Dedifferentiated amniotic fluid mesenchymal stem cell (primary cell): ENCODE measurements at regions not wholly inside any gene's neighbourhood (a gene's known extent, or its start where the extent isn't known, plus 50 kb on each side); places are given as distances from the start of the nearest gene placed in this dataset.

Source experiments
- DNase-seq: peaks from one replicate; pipeline ENCODE4 v3.0.0-alpha.2; 2016; ENCODE audit errors: extremely low spot score

DNA sequence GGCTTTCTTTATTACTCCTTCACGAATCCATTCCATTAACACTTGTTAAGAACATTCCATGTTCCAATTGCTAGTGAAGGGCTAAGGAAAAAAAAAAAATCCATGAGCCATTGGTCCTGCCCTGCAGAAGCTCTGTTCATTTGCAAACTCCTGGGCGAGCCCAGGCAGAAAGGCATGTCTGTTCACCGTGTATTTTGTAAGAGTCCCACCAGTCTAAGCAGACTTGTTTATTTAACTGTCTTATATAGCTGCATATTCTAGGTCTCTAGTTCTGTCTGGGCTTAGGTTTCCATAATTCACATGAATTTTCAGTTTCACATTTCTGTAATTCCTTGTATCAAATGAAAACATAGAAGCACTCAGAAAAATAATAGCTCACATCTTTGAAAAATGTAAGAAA lies 97.4 kb upstream of the POU2AF2 start:
- DNase-seq, result peak; percentile 56

GRCh38 chr11:111137846-111138245 lies 107.7 kb upstream of the POU2AF2 start:
- DNase-seq, result no peak

- no peak for DNase-seq
Measured at GRCh38 chr11:111135778-111136570, 109.6 kb upstream of the POU2AF2 start.

- no peak for DNase-seq
Measured at GRCh38 chr11:111135101-111135500, 110.4 kb upstream of the POU2AF2 start.

DNA sequence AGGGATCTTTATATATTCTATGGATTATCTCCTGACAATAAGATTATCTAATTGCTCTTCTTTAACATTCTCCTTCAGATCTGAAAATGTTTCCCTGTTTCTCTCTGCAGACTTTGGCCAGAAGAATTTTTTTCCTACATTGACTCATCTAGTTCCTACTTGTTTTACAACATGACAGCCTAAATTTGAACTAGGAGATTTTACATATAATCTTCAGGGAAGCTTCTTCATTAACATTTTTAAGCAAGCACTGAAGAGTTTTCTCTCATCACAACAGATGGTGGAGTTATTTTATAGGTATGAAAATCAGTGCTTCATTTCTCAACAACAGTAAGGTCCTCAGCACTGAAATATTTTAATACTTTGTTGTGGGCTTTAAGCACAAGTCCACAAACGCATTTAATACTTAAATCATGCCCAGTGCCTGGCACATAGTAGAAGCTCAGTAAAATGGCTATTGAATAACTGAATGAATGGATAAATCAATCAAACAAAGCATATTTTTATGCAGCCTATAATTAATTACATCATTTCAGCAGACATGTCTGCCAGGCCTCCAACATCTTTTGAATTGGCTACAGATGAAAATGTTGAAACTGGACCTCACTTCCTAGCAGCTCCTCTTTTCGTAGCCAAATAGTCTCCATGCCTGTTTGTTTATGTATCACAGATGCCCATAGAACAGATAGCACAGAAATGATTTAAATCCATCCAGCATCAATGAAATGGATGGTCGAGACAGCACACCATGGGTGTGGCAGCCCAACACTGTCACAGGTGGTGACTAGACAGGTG lies 117.3 kb upstream of the POU2AF2 start:
- DNase-seq, result no peak

GRCh38 chr11:111124724-111125123 lies 120.8 kb upstream of the POU2AF2 start:
- DNase-seq, result no peak

DNA sequence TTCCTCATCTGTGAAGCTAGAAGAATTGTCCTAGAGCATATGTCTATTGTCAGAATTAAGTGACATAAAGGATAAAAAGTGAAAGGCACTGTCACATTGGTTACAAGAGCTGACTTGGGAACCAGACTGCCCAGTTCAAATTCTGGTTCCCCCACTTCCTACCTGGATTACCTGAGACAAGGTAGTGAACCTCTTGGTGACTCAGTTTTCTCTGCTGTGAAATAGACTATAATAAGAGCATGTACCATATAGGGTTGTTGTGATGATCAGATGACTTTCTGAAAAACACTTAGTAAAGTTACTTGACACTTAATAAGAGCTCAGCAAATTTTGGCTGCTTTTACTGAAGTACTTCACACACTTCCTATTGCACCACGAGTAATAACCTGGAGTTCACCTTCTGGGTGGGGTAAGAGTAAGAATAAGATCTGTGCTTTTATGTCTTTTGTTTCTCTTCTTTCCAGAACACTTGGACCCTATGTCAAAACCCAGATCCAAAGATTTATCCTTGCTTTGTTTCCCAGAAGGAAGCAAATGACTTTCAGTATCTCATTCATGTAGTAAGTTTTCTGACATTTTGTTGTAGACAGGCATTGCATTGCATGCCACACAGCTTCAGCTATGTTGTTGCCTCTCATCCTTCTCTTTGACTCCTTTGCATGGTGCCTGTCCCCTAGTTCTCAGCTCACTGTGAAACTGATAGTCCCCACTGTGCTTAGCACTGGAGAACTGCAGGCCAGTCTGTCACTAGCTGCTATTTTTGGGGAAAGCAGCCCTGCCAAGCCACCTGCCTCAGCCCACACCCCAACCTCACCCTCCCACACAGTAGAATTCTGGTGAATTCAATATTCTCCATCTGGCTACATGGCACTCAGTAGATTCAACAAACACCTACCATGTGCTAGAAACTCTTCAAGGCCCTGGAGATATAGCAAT lies 121.8 kb upstream of the POU2AF2 start:
- no peak for DNase-seq

DNA sequence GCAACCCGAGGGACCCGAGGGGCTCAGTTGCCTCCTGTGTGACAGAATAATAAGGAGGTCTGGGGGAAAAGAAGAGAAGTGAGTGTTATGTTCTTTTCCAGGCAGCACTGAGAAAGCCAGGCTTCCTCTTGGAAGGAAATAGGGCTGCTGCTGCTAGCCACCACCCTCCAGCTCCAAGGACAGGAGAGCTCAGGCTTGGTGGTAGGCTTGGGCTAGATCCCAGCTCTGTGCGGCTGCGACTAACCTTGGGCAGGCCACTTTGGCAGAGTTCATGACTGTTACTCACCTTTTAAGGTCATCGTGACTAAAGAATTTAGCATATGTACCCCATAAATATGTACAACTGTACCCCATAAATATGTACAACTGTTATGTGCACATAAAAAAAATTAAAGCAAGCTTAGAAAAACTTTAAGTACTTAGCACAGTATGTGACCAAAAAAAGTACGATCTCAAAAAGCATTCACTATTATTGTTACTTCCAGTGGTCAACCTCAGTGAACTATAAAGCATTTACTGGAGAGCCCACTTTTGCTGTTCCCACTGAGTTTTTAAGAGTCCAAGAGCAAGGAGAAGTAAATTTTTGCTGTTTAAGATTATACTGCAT lies 124.7 kb upstream of the POU2AF2 start:
- no peak for DNase-seq

DNA sequence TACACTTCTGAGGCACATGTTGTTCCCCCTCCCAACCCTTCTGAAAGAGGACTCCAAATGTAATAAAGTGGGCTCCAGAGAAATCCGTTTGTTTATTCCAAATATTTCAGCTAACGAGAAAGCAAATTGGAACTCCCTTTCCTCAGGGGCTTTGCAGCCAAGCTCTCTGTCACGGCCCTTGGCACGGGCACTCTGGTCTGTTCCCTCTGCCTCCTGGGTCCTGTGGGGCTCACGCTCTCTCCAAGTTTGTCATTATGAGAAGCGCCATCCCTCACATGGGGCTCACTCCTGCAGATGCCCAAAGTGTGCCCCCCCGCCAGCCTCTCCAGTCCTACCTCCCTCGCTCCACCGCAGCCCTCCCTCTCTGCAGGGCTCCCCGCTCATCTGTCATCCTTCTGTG lies 125.4 kb upstream of the POU2AF2 start:
- no peak for DNase-seq

DNA sequence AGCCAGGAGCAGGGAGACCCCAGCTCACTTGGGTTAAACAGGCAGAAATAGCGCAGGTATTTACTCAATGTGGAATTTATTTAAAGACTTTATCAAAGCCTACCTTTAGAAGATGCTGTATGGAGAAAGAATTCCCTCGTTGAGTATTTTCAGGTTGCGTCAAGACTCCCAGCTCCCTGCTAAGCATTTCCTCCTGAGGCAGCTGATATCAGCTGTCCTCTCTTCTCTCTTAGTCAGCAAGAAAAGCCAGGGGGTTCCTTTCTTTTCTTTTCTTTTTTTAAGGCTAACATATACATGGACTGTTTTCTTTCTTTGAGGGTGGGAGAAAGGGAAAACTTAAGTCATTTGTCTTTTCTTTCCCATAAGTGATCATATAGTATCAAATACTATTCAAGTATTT lies 125.8 kb upstream of the POU2AF2 start:
- no peak for DNase-seq

DNA sequence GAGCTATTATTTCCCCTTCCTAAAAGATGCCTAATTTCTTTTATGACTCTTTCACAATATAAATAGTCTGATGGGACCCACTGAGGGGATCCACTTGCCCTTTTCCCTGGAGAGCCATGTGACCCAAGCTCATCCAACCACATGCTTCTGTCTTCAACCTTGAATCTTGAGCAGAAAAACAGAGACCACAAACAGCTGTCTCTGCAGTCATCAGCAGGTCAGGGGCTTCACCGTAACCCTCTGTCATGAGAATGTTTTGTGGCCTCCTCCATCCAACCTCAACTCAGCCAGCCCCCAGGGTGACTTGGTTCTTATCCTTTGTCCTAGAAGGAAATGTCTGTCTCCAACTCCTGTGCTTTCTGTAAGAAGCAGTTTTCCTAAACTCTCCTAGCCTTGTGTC lies 129.6 kb upstream of the POU2AF2 start:
- no peak for DNase-seq

GRCh38 chr11:111114091-111114490 lies 131.4 kb upstream of the POU2AF2 start:
- DNase-seq, result no peak

DNA sequence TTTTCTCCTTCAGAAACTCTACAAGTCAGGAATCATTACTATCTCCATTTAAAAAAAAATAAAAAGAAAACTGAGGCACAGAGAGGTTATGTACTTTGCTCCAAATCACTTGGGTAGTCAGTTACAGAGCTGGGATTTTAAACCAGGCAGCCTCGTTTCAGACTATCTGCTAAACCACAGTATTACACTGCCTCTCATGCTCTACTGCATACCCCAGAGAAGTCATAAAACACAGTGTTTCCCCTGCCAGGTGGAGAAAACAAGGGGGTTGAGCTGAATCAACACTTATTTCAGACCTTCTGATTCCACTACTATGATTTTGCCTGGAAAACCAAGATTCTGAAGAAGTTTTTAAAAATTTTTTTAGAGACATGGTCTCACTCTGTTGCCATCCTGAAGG lies 132.9 kb upstream of the POU2AF2 start:
- no peak for DNase-seq

DNA sequence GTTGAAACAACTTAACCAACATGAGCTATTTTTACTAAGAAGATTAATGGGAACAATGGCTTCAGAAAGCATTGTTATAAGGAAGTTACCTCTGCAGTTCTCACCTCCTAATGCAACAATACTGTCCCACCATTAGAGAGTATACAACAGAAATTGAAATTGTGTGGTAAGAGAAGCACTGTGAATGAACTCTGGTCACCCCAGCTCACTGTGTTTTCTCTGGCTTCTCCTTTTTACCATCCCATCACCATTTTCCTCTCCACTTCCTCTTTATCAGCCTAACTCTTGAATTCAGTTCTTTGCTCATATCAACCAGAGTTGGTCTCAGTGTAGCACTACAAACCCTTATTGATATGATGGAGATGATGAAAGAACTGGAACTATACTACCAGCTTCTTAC lies 138.0 kb upstream of the POU2AF2 start:
- no peak for DNase-seq

- no peak for DNase-seq
Measured at GRCh38 chr11:111106641-111107040, 138.9 kb upstream of the POU2AF2 start.

DNA sequence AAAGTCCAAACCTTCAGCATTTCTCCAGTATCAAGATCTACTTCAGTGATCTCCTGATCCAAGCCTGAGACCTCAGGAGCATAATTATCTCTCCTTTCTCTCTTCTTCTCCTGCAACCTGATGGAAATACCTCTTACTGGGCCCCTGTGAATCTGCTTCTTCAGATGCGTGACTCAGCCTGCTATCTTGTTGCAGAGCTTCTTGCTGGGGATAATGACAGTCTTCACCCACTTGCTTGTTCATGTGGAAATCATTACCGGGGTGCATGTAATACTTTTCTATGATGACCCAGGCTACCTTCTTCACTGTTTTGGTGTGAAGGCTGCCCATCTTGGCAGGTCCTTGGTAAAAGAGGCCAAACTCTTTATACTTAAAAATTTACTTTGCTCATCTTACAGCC lies 140.0 kb upstream of the POU2AF2 start:
- no peak for DNase-seq

DNA sequence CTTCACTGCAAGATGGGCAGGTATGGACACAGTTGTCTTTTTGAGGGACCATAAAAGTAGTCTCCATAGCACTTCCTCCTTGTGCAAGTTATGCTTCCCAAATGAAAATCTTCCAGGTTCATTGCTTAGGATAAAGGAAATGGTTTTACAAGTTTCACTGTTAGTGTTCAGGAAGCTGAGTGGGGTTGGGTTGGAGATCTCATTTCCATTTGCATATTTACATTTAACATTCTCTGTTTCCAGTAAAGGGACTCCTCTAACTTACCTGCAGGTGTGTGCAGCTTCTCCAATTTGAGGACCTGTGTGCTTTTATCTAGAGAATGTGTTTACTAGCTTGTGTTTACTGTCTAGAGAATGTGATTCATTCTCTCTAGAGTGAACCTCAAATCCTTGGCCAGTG lies 141.3 kb upstream of the POU2AF2 start:
- DNase-seq, result no peak

GRCh38 chr11:111101881-111102280 lies 143.6 kb upstream of the POU2AF2 start:
- no peak for DNase-seq

- DNase-seq, result no peak
Measured at GRCh38 chr11:111099028-111099713, 146.4 kb upstream of the POU2AF2 start.

DNA sequence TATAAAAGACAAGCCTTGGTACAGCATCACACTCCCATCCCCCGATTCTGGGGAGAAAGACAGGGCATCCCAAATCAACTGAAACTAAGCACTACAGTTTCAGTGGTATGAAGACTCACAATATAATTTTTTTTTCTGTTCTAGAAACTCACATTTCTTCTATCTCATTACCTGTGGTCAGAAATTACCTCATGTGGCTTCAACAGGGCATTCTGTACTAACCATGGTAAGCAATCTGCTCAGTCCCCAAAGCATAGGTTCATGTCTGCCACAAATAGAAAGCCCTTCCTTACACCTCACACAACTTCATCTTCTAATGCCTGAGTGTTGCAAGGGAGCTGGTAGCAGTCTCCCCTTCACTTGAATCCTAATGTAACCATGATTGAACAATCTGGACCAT lies 147.4 kb upstream of the POU2AF2 start:
- DNase-seq, result no peak

- no peak for DNase-seq
Measured at GRCh38 chr11:111097191-111097590, 148.3 kb upstream of the POU2AF2 start.
